Astrocyte of the spinal cord (primary cell): ENCODE measurements at regions not wholly inside any gene's neighbourhood (a gene's known extent, or its start where the extent isn't known, plus 50 kb on each side); places are given as distances from the start of the nearest gene placed in this dataset.

Experiments used
- DNase-seq: peaks from one replicate; pipeline ENCODE4 v3.0.0; 2011; ENCODE audit warnings: low read depth, low spot score
- H3K4me3 ChIP-seq: 2 replicates; pipeline ENCODE4 v1.5.1; 2011; ENCODE audit warnings: low read depth, mild to moderate bottlenecking, low read length, moderate library complexity
- CTCF ChIP-seq: IDR thresholded peaks from 2 replicates; pipeline ENCODE4 v1.5.1; 2012; ENCODE audit warnings: low read depth, mild to moderate bottlenecking, low read length, inconsistent platforms
- in situ Hi-C: cut with HindIII; loops from 2 replicates; pipeline ENCODE4 v1.10.0; 2017; ENCODE audit warnings: low sequenced_read_pairs

GRCh38 chr6:23199541-23199940 is 630.2 kb downstream of the HDGFL1 start:
- no peak overlapping the region for H3K4me3 ChIP-seq
- TF ChIP-seq CTCF: no peak
- no peak for DNase-seq
- in situ Hi-C loops: no loop called here

GRCh38 chr6:23200946-23201345 is 631.6 kb downstream of the HDGFL1 start:
- in situ Hi-C loops: no loop called here
- H3K4me3 ChIP-seq: no peak overlapping the region
- no peak for TF ChIP-seq CTCF
- no peak for DNase-seq

GRCh38 chr6:23202207-23202606 is 632.8 kb downstream of the HDGFL1 start:
- TF ChIP-seq CTCF: no peak
- H3K4me3 ChIP-seq: no peak overlapping the region
- no peak for DNase-seq
- in situ Hi-C loops: no loop called here

- no peak for DNase-seq
- TF ChIP-seq CTCF: no peak
- H3K4me3 ChIP-seq: no peak overlapping the region
- in situ Hi-C loops: no loop called here
These were observed 643.0 kb downstream of the HDGFL1 start for GRCh38 chr6:23212398-23212797.

- H3K4me3 ChIP-seq: no peak overlapping the region
- DNase-seq: peak; percentile 11
- no peak for TF ChIP-seq CTCF
- in situ Hi-C loops: no loop called here
These were observed 643.8 kb downstream of the HDGFL1 start for GRCh38 chr6:23213193-23213592.

- no peak for TF ChIP-seq CTCF
- no peak for DNase-seq
- no peak overlapping the region for H3K4me3 ChIP-seq
- in situ Hi-C loops: no loop called here
These were observed 644.3 kb downstream of the HDGFL1 start for GRCh38 chr6:23213651-23214050.

GRCh38 chr6:23218751-23219150 is 649.4 kb downstream of the HDGFL1 start:
- in situ Hi-C loops: no loop called here
- DNase-seq: no peak
- TF ChIP-seq CTCF: no peak
- no peak overlapping the region for H3K4me3 ChIP-seq
